ENCODE measurements at regions not wholly inside any gene's neighbourhood (a gene's known extent, or its start where the extent isn't known, plus 50 kb on each side); places are given as distances from the start of the nearest gene placed in this dataset.
"Not testable (repeated sequence)": the region's sequence is repeated elsewhere in the genome, so short reads cannot be mapped to it uniquely, and the experiment has no call there.

GRCh38 chr5:106393276-106393675 is 1277.5 kb downstream of the EFNA5 start:
- no peak for TF ChIP-seq CTCF (IDR thresholded peaks at IDR 0.05)
- Mint-ChIP-seq H3K4me1 (no peaks in the 10 kb centered on the region), H3K27ac (no peak overlapping the region), H3K4me3 (no peak overlapping the region), H3K27me3 (ENCODE audit: low read depth, poor library complexity) (no peaks in the 10 kb centered on the region), H3K36me3 (ENCODE audit: low read depth) (no peaks in the 10 kb centered on the region), H3K9me3 (no peaks in the 10 kb centered on the region)
- no peak for DNase-seq

- H3K9me3 Mint-ChIP-seq, result no peaks in the 10 kb centered on the region
- no peak overlapping the region for H3K27ac Mint-ChIP-seq
- H3K27me3 Mint-ChIP-seq (ENCODE audit: low read depth, poor library complexity), result no peaks in the 10 kb centered on the region
- no peaks in the 10 kb centered on the region for H3K4me1 Mint-ChIP-seq
- H3K36me3 Mint-ChIP-seq (ENCODE audit: low read depth), result no peaks in the 10 kb centered on the region
- no peak overlapping the region for H3K4me3 Mint-ChIP-seq
- no peak for DNase-seq
- no peak for TF ChIP-seq CTCF (IDR thresholded peaks at IDR 0.05)
Measured at GRCh38 chr5:106392766-106393165, 1278.0 kb downstream of the EFNA5 start.

- not testable (repeated sequence) for H3K36me3 Mint-ChIP-seq (ENCODE audit: low read depth); H3K4me1 Mint-ChIP-seq; DNase-seq; H3K9me3 Mint-ChIP-seq; H3K27ac Mint-ChIP-seq; H3K4me3 Mint-ChIP-seq; H3K27me3 Mint-ChIP-seq (ENCODE audit: low read depth, poor library complexity)
Measured at GRCh38 chr5:106387767-106388166, 1283.0 kb downstream of the EFNA5 start.

GRCh38 chr5:106386287-106386686 is 1284.5 kb downstream of the EFNA5 start:
- H3K27ac Mint-ChIP-seq, result no peak overlapping the region
- H3K9me3 Mint-ChIP-seq, result no peaks in the 10 kb centered on the region
- TF ChIP-seq CTCF (IDR thresholded peaks at IDR 0.05), result no peak
- H3K36me3 Mint-ChIP-seq (ENCODE audit: low read depth), result no peaks in the 10 kb centered on the region
- no peaks in the 10 kb centered on the region for H3K4me1 Mint-ChIP-seq
- no peak overlapping the region for H3K4me3 Mint-ChIP-seq
- H3K27me3 Mint-ChIP-seq (ENCODE audit: low read depth, poor library complexity), result no peaks in the 10 kb centered on the region
- DNase-seq, result no peak

- no peaks in the 10 kb centered on the region for H3K9me3 Mint-ChIP-seq
- H3K4me1 Mint-ChIP-seq, result no peaks in the 10 kb centered on the region
- no peaks in the 10 kb centered on the region for H3K36me3 Mint-ChIP-seq (ENCODE audit: low read depth)
- H3K4me3 Mint-ChIP-seq, result no peak overlapping the region
- H3K27me3 Mint-ChIP-seq (ENCODE audit: low read depth, poor library complexity), result no peaks in the 10 kb centered on the region
- no peak for TF ChIP-seq CTCF (IDR thresholded peaks at IDR 0.05)
- DNase-seq, result no peak
- no peak overlapping the region for H3K27ac Mint-ChIP-seq
Measured at GRCh38 chr5:106380736-106381135, 1290.0 kb downstream of the EFNA5 start.

GRCh38 chr5:106376522-106376921 is 1294.2 kb downstream of the EFNA5 start:
- Mint-ChIP-seq H3K27ac (no peak overlapping the region), H3K36me3 (ENCODE audit: low read depth) (no peaks in the 10 kb centered on the region), H3K9me3 (no peaks in the 10 kb centered on the region), H3K4me1 (no peaks in the 10 kb centered on the region), H3K27me3 (ENCODE audit: low read depth, poor library complexity) (no peaks in the 10 kb centered on the region), H3K4me3 (no peak overlapping the region)
- no peak for TF ChIP-seq CTCF (IDR thresholded peaks at IDR 0.05)
- no peak for DNase-seq

All from nephron progenitor cell (in vitro differentiated cells).